NCI-H2107 (cell line): ENCODE measurements at regions not wholly inside any gene's neighbourhood (a gene's known extent, or its start where the extent isn't known, plus 50 kb on each side); places are given as distances from the start of the nearest gene placed in this dataset.
"Not testable (repeated sequence)": the region's sequence is repeated elsewhere in the genome, so short reads cannot be mapped to it uniquely, and the experiment has no call there.

Source experiments
- DNase-seq: peaks from one replicate; lab custom pipeline; 2025; lab: John Stamatoyannopoulos, UW

DNA sequence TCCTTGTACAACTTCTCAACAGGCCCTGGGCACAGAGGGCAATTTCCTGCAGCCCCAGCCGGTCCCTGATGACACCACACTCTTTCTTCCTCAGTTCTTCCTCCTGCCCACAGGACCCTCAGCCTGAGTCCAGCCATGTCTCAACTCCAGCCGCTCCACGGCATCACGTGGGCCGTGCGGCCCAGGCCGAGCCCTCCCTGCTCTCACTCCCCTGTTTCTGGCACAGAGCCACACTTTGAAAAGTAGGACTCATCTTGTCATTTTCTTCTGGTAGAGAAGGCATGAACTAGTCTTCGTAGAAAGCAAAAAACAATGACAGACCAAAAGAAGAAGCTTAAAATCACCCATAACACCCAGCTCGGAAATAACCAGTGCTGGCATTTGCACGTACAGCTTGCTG is 404.7 kb upstream of the IRX1 start:
- DNase-seq: no peak

DNA sequence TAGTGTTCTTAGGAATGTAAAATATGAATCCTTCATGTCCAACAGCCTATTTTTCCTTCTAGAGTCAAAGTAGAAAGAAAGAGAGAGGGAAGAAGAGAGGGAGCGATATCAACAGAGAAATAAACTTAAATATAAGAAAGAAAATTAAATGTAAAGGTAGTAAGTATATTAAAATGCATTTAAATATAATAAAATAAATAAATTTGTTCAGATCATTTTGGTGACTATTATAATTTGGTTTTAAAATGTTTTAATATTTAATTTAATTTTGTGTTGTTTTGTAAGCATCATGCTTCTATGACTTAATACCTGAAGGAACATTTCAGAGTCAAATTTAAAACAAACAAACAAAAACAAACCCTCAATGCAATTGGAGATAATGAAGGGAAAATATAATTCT is 405.2 kb upstream of the IRX1 start:
- DNase-seq: no peak

DNA sequence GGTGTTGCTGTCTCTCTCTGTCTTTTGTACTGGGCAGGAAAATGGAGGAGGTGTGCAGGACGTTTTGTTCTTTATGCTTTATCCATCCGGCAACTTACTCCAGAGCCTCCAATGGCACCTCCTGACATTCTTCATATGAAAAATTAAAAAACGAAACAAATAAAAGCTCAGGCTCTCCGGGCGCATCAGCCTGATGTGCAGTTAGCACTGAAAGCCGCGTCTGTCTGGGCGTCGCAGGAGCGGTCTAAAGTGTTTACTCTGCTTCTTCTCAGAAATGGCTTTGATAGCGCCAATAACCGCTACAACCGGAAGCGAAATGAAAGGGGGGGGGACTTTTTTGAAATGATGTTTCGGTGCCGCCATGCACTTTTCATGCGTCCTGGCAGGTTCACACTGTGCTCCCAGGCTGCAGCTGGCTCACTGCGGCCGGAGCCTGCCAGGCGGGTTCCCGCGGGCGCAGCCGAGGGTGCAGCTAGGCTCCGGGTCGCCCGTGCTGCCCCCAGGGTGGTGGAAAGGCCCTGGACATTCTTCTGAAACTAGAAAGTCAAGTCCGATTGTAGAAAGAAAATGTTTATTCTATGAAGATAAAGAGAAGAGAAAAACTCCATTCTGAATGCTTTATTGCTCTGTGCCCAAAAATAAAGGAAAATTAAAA is 407.7 kb upstream of the IRX1 start:
- DNase-seq: no peak

DNA sequence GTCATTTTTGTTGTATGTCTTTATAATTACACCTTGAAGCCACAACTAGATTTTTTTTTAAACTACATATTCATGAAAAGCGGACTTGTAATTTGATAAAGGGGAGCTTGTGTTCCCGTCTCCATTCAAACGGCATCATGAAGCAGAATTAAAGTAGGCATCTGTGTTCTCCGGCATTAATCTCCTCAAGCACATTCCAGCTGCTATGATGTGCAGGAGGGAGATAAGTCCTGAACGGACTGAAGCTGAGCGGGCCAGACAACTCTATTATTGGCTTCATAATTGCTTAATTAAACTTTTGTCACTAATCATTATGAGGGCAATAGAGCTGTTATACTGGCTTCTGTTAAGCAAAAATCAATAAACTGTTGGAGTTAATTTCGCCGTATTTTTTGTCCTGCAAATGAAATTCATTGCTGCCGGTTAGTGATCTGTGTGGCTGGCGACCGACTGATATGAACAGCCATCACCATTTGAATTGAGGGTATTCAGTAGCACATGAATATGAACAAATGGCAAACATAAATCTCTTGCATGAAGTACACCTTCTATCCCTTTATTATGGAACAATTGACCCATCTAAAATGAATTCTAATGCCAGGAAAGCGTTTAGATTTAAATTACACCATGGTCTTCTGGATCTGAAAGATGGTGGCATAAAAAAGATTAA is 408.8 kb upstream of the IRX1 start:
- DNase-seq: no peak

DNA sequence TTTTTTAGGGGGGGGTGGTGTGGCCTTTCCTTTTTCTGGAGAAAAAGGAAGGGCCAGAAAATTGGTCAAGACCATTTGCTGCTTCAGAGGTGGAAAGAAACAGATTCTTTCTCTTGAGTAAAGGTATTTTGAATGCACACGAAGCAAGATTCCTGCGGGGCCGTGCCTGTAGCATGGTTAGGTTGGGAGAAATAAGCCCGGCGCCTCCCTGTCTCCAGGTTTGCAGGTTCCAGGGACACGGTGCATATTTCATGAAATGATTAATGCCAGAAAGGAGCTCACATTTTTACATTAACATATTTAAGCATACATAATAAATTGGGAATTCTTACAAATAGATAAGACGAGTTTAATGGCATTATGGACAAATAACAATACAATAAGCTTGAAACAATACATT is 409.5 kb upstream of the IRX1 start:
- no peak for DNase-seq

DNA sequence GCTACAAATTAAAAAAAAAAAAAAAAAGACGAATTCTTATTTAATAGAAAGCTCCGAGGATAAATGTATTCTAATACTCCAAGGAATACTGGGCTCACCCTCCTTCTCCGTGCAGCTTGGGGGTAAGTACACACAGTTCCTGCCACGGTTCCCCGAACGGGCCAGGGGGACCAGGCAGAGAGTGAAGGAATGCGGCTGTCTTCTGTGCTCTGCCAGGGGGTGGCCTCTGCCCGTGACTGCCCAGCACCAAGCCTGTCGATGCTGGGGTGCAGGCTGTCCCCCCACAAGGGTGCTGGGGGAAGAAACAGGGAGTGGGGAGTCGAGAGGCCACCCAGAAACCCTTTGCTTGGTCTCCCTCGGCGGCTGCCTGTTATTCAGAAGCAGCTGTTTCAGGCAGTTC is 410.1 kb upstream of the IRX1 start:
- DNase-seq: no peak

DNA sequence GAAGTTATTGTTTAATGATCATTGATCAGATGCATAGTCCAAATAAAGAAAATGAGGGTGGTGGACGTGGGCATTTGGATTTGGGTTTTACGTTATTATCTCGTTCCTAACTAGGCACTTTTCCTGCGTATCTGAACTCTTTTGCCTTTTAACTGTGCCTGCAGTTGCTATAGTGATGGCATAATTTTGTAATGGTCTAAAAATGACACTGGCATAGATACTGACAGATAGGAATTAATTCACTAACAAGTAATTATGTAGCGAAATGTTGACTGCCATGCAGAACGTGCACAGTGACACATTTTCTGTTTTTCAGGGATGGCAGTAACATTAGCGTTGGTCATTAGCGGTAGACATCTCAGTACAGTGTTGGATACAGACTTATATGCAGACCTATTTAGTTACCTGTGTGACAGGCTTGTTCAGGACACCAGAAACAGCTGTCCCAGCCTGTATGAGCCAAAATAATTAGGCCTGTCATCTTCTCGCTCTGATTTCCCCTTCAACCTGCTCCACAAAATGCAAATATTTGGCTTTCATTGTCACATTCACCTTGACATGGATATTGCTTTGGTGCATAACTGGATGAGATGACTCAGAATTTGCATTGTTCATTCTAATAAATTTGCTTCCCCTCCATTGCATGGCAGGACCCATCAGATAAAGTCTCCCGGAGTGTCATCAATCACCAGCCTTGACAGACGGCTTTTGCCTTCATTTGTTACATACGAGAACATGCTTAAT is 413.3 kb upstream of the IRX1 start:
- no peak for DNase-seq

DNA sequence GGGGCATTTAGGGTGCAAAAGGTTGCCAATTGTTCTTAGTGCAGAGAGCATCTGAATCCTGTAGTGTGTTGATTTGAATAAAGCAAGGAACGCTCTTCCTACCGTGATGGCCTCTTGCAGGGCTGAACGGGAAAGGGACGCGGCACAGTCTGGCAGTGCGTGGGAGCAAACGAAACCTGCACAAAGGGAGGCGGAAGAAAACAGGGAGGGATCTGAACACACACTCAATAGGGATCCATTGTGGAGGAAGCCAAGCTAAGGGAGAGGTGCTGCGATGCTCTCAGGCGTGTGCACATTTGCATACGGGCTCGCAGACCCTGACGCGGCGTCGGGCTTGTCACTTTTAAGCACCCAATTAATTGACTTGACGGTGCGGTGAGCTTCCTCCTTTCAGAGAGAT is 414.0 kb upstream of the IRX1 start:
- DNase-seq: no peak

DNA sequence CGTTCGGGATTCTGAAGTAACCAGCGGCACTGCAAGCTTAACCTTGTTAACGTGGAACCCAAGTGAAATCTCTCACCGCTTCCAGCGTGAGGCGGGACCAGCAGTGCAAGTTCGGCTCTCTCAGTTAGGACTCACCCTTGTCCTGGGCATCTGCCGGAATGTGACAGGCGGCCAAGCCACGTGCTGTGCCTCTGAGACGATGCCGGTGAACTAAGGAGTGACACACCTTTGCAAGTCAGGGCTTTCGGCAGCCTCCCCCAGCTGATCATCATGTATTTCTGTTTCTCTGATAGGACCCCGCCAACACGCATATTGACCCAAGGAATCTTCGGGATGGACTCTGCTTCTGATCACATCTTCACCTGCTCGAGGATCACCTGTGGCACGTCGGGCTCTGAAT is 415.0 kb upstream of the IRX1 start:
- DNase-seq: no peak

DNA sequence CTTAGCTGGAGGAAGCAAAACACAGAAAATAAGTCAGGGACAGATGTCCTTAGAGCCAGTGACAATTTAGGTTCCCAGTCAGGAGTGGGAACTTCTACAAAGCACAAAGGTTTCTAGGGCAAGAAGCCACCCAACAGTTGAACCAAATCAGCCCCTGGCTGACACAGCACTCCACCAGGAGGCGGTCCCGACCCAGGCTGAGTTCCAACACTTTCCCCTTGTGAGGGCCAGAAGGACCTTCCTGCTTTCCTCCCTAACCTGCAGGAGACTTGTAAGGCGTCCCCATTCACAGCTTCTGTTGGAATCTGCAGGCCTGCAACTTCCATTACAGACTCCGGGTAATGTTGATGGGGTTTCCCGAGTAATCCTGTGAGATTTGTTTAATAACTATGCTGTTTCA is 416.4 kb upstream of the IRX1 start:
- DNase-seq: no peak

DNA sequence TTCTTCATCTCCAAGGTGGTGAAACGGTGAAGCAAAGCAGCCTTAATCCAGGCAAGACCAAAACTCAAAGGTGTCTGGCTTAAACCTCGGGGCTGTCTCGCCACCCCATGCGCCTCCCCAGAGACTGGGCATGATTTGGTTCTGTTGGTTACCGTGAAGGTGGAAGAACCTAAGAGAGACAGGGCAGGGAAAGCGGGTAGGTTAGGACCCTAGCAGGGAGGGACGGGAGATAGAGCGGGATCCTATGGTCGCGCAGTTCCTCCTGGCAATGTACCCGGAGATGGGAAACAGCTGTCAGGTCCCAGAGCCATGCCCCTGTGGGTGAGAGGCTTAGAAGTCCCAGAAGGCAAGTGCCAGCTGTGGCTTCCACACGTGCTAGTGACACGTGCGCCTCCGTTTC is 418.3 kb upstream of the IRX1 start:
- no peak for DNase-seq

DNA sequence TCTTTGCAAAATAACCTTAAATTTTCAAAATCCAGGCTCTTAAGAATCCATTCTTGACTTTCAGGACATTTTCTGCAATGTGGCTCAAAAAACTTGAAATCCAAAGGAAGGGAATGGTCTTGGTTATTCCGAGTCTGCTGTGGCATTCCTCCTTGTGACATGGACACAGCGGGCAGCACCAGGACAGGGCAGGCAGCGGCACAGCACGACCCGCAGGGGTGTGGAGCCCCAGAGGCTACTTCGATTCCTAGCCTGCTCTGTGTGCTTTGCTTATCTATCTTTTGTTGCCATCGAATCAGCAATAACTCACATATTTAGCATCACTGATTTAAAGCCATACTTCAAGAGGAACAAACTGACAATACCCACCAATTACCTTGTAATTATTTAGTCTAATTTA is 420.2 kb upstream of the IRX1 start:
- DNase-seq: no peak

DNA sequence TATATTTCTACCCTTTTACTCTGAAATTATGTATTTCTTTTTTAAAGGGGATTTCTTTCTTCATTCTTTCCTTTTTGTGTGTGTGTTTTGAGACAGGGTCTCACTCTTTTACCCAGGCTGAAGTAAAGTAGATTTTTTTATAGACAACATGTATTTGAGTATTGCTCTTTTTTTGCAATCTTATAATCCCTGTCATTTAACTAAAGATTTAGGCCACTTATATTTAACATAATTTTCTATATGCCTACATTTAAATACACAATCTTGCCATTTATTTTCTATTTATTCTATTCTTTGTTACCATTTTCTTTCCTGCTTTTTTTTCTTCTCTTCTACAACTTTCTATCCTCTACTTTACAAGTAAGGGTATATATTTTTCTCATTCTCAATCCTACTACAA is 416.0 kb upstream of the IRX2 start:
- DNase-seq: no peak

DNA sequence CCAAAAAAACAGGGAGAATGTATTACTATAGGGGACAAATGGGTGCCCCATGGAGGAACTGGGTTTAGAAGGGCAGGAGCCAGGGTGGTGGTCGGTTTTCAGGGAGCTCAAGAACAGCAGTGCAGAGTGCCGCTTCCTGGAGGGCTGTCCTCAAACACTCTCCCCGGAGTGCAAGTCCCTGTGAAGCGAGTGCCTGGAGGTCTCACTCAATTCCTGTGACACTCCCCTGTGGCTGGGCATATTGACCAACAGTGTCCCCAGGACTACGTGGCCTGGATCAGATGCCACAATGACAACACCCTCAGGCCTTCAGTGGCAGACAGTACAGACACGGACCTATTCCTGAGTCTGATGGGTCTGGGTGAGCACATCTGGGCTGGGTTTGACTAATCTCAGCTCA is 412.1 kb upstream of the IRX2 start:
- no peak for DNase-seq

DNA sequence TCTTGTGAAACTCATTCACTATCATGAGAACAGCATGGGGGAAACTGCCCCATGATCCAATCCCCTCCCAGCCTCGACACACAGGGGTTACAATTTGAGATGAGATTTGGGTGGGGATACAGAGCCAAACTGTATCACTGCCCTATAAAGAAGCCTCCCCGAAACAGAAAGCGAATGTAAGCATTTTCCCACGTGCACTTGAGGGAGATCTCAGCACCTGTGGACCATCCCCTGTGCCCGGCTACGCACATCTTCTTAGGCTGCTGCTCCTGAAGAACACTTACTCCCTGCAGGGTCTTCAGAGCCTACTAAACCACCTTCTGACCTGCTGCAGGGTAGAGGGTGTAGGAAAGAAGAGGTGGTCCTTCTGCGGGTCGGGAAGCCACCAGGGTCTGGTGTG is 410.2 kb upstream of the IRX2 start:
- no peak for DNase-seq

DNA sequence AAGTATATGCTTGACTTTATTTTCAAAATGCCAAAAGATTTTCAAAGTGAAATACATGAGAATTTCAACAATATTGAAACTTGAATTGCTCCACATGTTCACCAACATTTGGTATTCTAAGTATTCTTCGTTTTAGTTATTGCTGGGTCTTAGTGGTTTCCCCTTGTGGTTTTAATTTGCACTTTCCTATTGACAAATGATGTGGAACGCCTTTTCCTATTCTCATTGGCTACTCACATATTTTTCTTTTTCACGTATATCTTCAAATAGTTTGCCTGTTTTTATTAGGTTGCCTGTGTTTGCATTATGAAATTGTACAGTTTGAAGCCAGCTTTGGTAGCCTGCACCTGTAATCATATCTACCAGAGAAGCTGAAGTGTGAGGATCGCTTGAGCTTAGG is 405.7 kb upstream of the IRX2 start:
- DNase-seq: no peak

DNA sequence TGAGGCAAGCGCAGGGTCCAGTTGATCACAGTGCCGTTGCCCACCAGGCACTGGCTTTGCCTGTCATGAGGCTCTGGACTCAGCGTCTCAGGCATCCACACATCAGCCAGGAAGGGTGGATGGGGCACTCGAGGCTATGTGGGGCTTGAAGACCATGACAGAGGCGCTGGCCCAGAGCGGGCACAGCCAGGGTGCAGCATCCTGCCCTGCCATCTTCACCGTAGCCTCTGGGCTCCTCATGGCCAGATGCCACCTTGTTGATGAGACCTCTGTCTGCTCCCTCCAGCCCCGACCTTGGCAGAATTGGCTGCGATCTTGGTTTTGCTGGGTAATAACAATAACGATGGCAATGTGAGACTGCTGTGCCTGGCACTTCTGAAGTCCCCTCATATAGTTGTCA is 404.2 kb upstream of the IRX2 start:
- DNase-seq: no peak

DNA sequence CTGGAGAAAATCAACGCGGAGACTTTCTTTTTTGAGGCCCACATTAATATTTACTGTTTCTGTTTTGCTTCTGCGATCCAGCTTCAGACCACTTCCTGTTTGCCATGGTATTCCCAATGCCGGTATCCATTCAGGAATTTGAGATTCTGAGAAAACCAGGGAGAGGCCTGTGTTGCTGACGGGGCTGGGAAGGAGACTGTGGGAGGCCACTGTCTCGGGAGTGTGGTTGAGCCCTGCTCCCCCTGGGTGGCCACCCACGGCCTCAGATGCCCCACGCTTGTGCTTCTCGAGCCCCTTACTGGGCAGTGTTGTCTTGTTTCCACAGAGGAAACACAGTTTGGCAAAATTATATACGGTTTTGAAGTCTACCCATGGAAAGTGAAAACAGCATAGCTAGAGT is 403.6 kb upstream of the IRX2 start:
- no peak for DNase-seq

DNA sequence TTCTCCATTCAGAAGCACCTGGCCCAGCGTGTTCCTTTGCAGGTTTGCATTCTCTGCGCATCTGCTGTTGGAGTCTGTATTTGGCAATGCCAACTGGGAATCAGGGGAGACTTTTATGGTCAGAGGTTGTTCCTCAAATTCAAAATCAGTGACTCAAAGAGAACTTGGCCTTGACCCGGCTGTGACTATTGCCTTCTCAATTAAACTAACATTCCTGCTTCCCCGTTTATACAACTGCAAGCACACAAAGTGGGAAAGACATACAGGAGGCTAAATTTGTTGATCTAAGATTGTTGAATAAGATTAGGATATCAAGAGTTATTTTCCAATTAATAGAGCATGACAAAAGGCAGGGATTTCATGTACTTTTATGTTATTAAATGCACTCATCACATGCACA is 402.4 kb upstream of the IRX2 start:
- DNase-seq: no peak

DNA sequence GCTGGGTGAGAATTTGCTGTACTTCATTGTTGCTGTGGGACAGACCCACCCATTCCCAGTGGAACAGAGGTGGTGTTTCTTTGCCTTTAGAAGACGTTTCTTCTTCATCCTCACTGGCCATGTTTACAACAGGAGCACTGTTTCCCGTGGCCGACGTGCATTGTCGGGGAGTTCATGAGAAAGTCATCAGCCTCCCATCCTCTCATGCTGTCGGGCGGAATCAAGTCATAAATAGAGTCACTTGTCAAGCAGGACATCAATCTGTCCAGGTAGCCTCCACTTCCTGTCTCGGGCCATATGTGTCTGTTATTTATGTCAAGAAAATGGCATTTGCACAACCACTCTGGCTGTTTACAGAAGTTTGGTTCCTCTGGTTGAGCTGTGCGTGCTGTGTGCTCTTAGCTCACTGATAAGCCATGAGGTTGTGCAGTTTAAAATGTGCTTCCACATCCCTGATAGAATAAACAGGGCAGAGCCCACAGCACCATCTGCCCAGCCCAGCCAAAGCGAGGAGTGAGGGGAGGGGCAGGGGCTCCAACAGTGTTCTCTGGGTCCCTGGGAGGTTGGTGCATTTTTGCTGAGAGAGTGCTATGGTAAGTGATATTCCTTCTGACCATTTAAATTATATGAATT is 401.9 kb upstream of the IRX2 start:
- no peak for DNase-seq

DNA sequence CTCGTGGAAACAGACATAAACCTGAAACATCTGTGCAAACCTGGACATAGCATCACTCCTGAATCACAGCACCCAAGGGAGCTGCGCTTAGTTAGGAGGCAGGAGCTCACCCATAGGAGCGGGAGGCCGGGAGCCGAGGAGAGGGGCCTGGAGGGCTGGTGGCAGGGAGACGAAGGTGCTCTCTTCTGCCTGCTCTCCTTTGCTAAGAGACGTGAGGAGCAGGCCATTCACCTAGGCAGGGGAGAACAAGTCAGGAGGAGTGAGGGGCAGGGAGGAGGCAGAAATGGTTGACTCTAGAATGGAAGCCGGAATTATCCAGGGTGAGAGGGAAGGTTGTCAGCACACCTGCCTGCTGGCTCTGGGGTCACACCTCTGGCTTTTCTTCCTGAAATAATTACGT is 398.4 kb upstream of the IRX2 start:
- DNase-seq: no peak

DNA sequence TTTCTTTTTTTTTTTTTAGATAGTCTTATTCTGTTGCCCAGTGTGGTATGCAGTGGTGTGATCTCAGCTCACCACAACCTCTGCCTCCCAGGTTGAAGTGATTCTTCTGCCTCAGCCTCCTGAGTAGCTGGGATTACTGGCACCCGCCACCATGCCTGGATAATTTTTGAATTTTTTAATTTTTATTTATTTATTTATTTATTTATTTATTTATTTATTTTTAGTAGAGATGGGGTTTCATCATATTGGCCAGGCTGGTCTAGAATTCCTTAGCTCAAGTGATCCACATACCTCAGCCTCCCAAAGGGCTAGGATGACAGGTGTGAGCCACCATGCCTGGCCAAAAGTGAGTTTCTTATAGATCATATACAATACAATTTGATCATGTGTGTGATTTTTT is 395.9 kb upstream of the IRX2 start:
- not testable (repeated sequence) for DNase-seq

DNA sequence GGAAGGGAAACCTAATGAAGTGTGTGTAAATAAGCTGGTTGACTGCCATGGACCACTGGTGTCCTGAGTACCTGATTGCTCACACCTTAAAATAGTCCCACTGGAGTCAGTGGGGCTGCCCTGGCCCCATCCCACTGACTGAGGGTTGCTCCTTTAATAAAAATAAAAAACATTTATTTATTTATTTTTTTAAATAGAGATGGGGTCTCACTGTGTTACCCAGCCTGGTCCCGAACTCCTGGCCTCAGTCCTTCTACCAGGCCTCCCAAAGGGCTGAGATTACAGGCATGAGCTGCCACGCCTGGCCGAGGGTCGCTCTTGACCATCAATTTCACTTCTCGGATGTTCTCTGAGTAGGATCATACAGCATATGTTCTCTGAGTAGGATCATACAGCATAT is 394.2 kb upstream of the IRX2 start:
- DNase-seq: no peak
